Mesenchymal stem cell (in vitro differentiated cells and primary cell): ENCODE measurements at regions not wholly inside any gene's neighbourhood (a gene's known extent, or its start where the extent isn't known, plus 50 kb on each side); places are given as distances from the start of the nearest gene placed in this dataset.
A peak's percentile ranks its signal among the peaks of the same experiment; 100 is the strongest.

Experiments used
- DNase-seq: peaks from one replicate; pipeline ENCODE4 v3.0.0-alpha.2; 2013
- H2AFZ ChIP-seq: one replicate; pipeline ENCODE4 v1.6.1; 2013; ENCODE audit warnings: low read depth, mild to moderate bottlenecking, control low read depth, inconsistent platforms, low read length, moderate library complexity
- H2AK5ac ChIP-seq: 2 replicates; pipeline ENCODE4 v1.6.1; 2013; ENCODE audit warnings: low read length, moderate library complexity, mild to moderate bottlenecking, inconsistent platforms; ENCODE audit not compliant: severe bottlenecking
- H2BK120ac ChIP-seq: one replicate; pipeline ENCODE4 v1.6.1; 2013; ENCODE audit warnings: low read depth, mild to moderate bottlenecking, inconsistent platforms, low read length, moderate library complexity
- H2BK12ac ChIP-seq, 2 experiments: one replicate each; pipeline ENCODE4 v1.6.1; 2013; ENCODE audit warnings: inconsistent platforms in 2 of 2, low read length in 2 of 2, mild to moderate bottlenecking in 2 of 2, moderate library complexity in 2 of 2, control low read depth in 1 of 2
- H2BK15ac ChIP-seq: one replicate; pipeline ENCODE4 v1.6.1; 2013; ENCODE audit warnings: mild to moderate bottlenecking, low read depth, inconsistent platforms; ENCODE audit not compliant: poor library complexity, severe bottlenecking
- H2BK5ac ChIP-seq: 2 replicates; pipeline ENCODE4 v1.6.1; 2013; ENCODE audit warnings: low read depth, mild to moderate bottlenecking, low read length, control low read depth, inconsistent platforms; ENCODE audit not compliant: poor library complexity, severe bottlenecking
- H3K14ac ChIP-seq, 2 experiments: one replicate each; pipeline ENCODE4 v1.6.1; 2013; ENCODE audit warnings: inconsistent platforms in 2 of 2, low read length in 2 of 2, control low read depth in 1 of 2, mild to moderate bottlenecking in 1 of 2, moderate library complexity in 1 of 2
- H3K18ac ChIP-seq, 2 experiments: one replicate each; pipeline ENCODE4 v1.6.1; 2013; ENCODE audit warnings: inconsistent platforms in 2 of 2, low read length in 2 of 2, control low read depth in 1 of 2, low read depth in 1 of 2, mild to moderate bottlenecking in 1 of 2
- H3K23ac ChIP-seq, 2 experiments: one replicate each; pipeline ENCODE4 v1.6.1; 2013; ENCODE audit warnings: inconsistent platforms in 2 of 2, low read length in 2 of 2, mild to moderate bottlenecking in 2 of 2, moderate library complexity in 2 of 2, control low read depth in 1 of 2
- H3K27ac ChIP-seq: 2 replicates; pipeline ENCODE4 v1.5.1; 2013; ENCODE audit warnings: mild to moderate bottlenecking, moderate library complexity, low read length, control low read depth, inconsistent platforms; ENCODE audit not compliant: poor library complexity, severe bottlenecking
- H3K27me3 ChIP-seq, 2 experiments: 2 replicates each; pipeline versions ENCODE4 v1.6.1 to v1.7.0; 2013; ENCODE audit warnings: low read length in 2 of 2, mild to moderate bottlenecking in 2 of 2, moderate library complexity in 2 of 2, control low read depth in 1 of 2, inconsistent platforms in 1 of 2; ENCODE audit not compliant: control insufficient read depth in 1 of 2, insufficient read depth in 1 of 2
- H3K36me3 ChIP-seq, 2 experiments: 2 replicates each; pipeline versions ENCODE4 v1.6.1 to v1.7.0; 2013; ENCODE audit warnings: low read length in 2 of 2, control low read depth in 1 of 2, inconsistent platforms in 1 of 2, low read depth in 1 of 2, mild to moderate bottlenecking in 1 of 2; ENCODE audit not compliant: insufficient read depth in 2 of 2, control insufficient read depth in 1 of 2
- H3K4ac ChIP-seq, 2 experiments: one replicate each; pipeline ENCODE4 v1.6.1; 2013; ENCODE audit warnings: inconsistent platforms in 2 of 2, low read length in 2 of 2, mild to moderate bottlenecking in 2 of 2, moderate library complexity in 2 of 2, control low read depth in 1 of 2, low read depth in 1 of 2
- H3K4me1 ChIP-seq: 2 replicates; pipeline ENCODE4 v1.6.1; 2013; ENCODE audit warnings: low read depth, low read length, control low read depth; ENCODE audit not compliant: control insufficient read depth, insufficient read depth
- H3K4me2 ChIP-seq: 2 replicates; pipeline ENCODE4 v1.6.1; 2013; ENCODE audit warnings: low read length, mild to moderate bottlenecking, inconsistent platforms; ENCODE audit not compliant: poor library complexity, severe bottlenecking
- H3K4me3 ChIP-seq, 2 experiments: 2 replicates each; pipeline versions ENCODE4 v1.5.1 to v1.7.0; 2013; ENCODE audit warnings: low read length in 2 of 2, mild to moderate bottlenecking in 2 of 2, control low read depth in 1 of 2, low read depth in 1 of 2; ENCODE audit not compliant: insufficient read depth in 1 of 2
- H3K79me1 ChIP-seq: replicated peaks from 2 replicates; pipeline ENCODE4 v1.6.1; 2013; ENCODE audit warnings: mild to moderate bottlenecking, control low read depth, low read length, inconsistent platforms; ENCODE audit not compliant: poor library complexity, severe bottlenecking
- H3K9ac ChIP-seq: 2 replicates; pipeline ENCODE4 v1.7.0; 2013; ENCODE audit warnings: mild to moderate bottlenecking, low read length, moderate library complexity
- H3K9me3 ChIP-seq: 2 replicates; pipeline ENCODE4 v1.7.0; 2013; ENCODE audit warnings: mild to moderate bottlenecking, low read length; ENCODE audit not compliant: control insufficient read depth
- H4K8ac ChIP-seq: one replicate; pipeline ENCODE4 v1.6.1; 2013; ENCODE audit warnings: inconsistent platforms, mild to moderate bottlenecking, low read length, moderate library complexity
- H4K91ac ChIP-seq: one replicate; pipeline ENCODE4 v1.6.1; 2013; ENCODE audit warnings: mild to moderate bottlenecking, low read length, inconsistent platforms
- WGBS: methylation state at CpG from one replicate; pipeline ENCODE4 v1.1.7; 2013; ENCODE audit warnings: mixed read lengths; 5-methylcytosine and 5-hydroxymethylcytosine counted together

- Histone ChIP-seq H3K27me3 (peaks cover 0 to 24% of the 10 kb centered on the region in 2 experiments), H3K9ac (peak overlapping the region; percentile 53), H2BK15ac (no peak overlapping the region)
Measured at GRCh38 chr10:78203915-78204818, 170.5 kb downstream of the RPS24 start.

GRCh38 chr10:78205457-78206016, 171.9 kb downstream of the RPS24 start:
- H2BK15ac ChIP-seq, result no peak overlapping the region
- no peaks in the 10 kb centered on the region for H3K36me3 ChIP-seq
- H3K4ac ChIP-seq, result no peak overlapping the region
- no peak overlapping the region for H4K8ac ChIP-seq
- no peak overlapping the region for H3K23ac ChIP-seq
- no peak overlapping the region for H3K4me2 ChIP-seq
- H3K27me3 ChIP-seq, result peaks cover 0 to 13% of the 10 kb centered on the region in 2 experiments
- no peak overlapping the region for H4K91ac ChIP-seq
- H3K9ac ChIP-seq, result no peak overlapping the region
- whole genome bisulfite sequencing, result 96% methylated on average over 5 of the region's 5 CpGs
- H3K14ac ChIP-seq, result peak overlapping the region in 1 of 2 experiments; percentile 84
- no peak for DNase-seq
- no peak overlapping the region for H2BK5ac ChIP-seq
- peak overlapping the region in 1 of 2 experiments; percentile 9 for H3K4me3 ChIP-seq
- no peaks in the 10 kb centered on the region for H3K9me3 ChIP-seq
- no peak overlapping the region for H3K27ac ChIP-seq
- no peak overlapping the region for H3K18ac ChIP-seq
- no peak overlapping the region for H2AFZ ChIP-seq
- peaks cover 5% of the 10 kb centered on the region for H3K4me1 ChIP-seq
- no peaks in the 10 kb centered on the region for H3K79me1 ChIP-seq
- no peak overlapping the region for H2AK5ac ChIP-seq
- H2BK120ac ChIP-seq, result no peak overlapping the region
- H2BK12ac ChIP-seq, result no peak overlapping the region

More at GRCh38 chr10:78203915-78204818, 170.5 kb downstream of the RPS24 start:
- Histone ChIP-seq H3K4me3 (no peak overlapping the region), H2AK5ac (no peak overlapping the region), H3K36me3 (no peaks in the 10 kb centered on the region), H2AFZ (no peak overlapping the region), H3K4me2 (no peak overlapping the region), H3K23ac (no peak overlapping the region), H3K79me1 (no peaks in the 10 kb centered on the region), H3K4ac (no peak overlapping the region), H3K4me1 (peaks cover 5% of the 10 kb centered on the region), H2BK120ac (no peak overlapping the region), H3K14ac (peak overlapping the region in 1 of 2 experiments; percentile 3), H3K27ac (no peak overlapping the region), H4K8ac (no peak overlapping the region), H2BK5ac (no peak overlapping the region), H3K9me3 (no peaks in the 10 kb centered on the region), H2BK12ac (peak overlapping the region in 1 of 2 experiments; percentile 11), H4K91ac (no peak overlapping the region), H3K18ac (no peak overlapping the region)
- DNase-seq, result peak; percentile 28
- 85% methylated on average over 7 of the region's 9 CpGs for WGBS

DNA sequence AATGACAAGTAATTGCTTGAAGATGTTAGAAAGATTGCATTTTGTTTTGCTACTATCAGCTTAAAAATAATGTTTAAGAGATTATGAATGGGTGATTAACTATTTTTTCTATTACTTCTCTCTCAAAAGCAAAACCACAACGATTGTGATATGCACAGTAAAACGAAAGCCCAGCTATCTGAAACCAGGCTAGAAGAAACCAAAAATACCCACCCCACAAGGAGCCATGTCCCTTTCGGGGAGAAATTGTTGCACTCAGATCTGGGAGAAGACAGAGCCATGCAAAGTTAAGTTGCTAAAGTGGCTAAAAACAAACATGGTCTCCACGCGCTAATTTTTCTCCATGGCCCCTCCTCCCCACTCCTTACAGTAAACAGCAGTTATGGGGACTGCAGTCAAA, 173.6 kb downstream of the RPS24 start:
- no peak for DNase-seq
- 94% methylated on average over 5 of the region's 5 CpGs for WGBS
- Histone ChIP-seq H3K27me3 (peaks cover 0 to 2% of the 10 kb centered on the region in 2 experiments), H3K79me1 (no peaks in the 10 kb centered on the region), H2BK12ac (no peak overlapping the region), H2BK120ac (no peak overlapping the region), H2AFZ (no peak overlapping the region), H4K91ac (no peak overlapping the region), H3K4ac (no peak overlapping the region), H3K4me3 (no peak overlapping the region), H4K8ac (no peak overlapping the region), H3K27ac (no peak overlapping the region), H3K36me3 (no peaks in the 10 kb centered on the region), H3K18ac (no peak overlapping the region), H3K14ac (no peak overlapping the region), H3K9me3 (no peaks in the 10 kb centered on the region), H2AK5ac (no peak overlapping the region), H3K4me1 (peaks cover 14% of the 10 kb centered on the region), H2BK15ac (no peak overlapping the region), H3K9ac (peak overlapping the region; percentile 59), H2BK5ac (no peak overlapping the region), H3K23ac (no peak overlapping the region), H3K4me2 (no peak overlapping the region)

GRCh38 chr10:78207776-78208175, 174.1 kb downstream of the RPS24 start:
- no peak overlapping the region for H2BK15ac ChIP-seq
- H3K79me1 ChIP-seq, result no peaks in the 10 kb centered on the region
- no peak overlapping the region for H2AK5ac ChIP-seq
- H3K4me1 ChIP-seq, result peaks cover 19% of the 10 kb centered on the region
- no peak overlapping the region for H2BK5ac ChIP-seq
- H2AFZ ChIP-seq, result no peak overlapping the region
- no peak overlapping the region for H4K91ac ChIP-seq
- H3K4me2 ChIP-seq, result no peak overlapping the region
- no peak overlapping the region for H3K27ac ChIP-seq
- H3K27me3 ChIP-seq, result no peaks in the 10 kb centered on the region
- no peak for DNase-seq
- H3K23ac ChIP-seq, result no peak overlapping the region
- no peaks in the 10 kb centered on the region for H3K9me3 ChIP-seq
- no peak overlapping the region for H3K18ac ChIP-seq
- no peak overlapping the region for H3K4ac ChIP-seq
- no peak overlapping the region for H3K14ac ChIP-seq
- no peak overlapping the region for H2BK12ac ChIP-seq
- no peak overlapping the region for H3K4me3 ChIP-seq
- WGBS, result 90% methylated on average over 3 of the region's 4 CpGs
- no peaks in the 10 kb centered on the region for H3K36me3 ChIP-seq
- no peak overlapping the region for H4K8ac ChIP-seq
- H3K9ac ChIP-seq, result peak overlapping the region; percentile 59
- H2BK120ac ChIP-seq, result no peak overlapping the region
